ENCODE measurements at regions not wholly inside any gene's neighbourhood (a gene's known extent, or its start where the extent isn't known, plus 50 kb on each side); places are given as distances from the start of the nearest gene placed in this dataset.

- H3K4me1 ChIP-seq (replicated peaks; ENCODE audit: insufficient read depth): no peaks in the 10 kb centered on the region
- H3K9me2 ChIP-seq (ENCODE audit: insufficient read depth): no peaks in the 10 kb centered on the region
- no peak for DNase-seq
- peaks cover 83% of the 10 kb centered on the region for H3K27me3 ChIP-seq (ENCODE audit: insufficient read depth, low read depth)
- H2AFZ ChIP-seq: no peak overlapping the region
- POLR2A ChIA-PET (ENCODE audit: unreplicated experiment): no interaction called here
- no peak overlapping the region for H3K4me3 ChIP-seq
- no peaks in the 10 kb centered on the region for H3K36me3 ChIP-seq (ENCODE audit: low read depth)
- CTCF ChIA-PET: no interaction called here
- H3K79me2 ChIP-seq (ENCODE audit: low read depth): no peaks in the 10 kb centered on the region
- H4K20me1 ChIP-seq (ENCODE audit: insufficient read depth): no peaks in the 10 kb centered on the region
- no peak overlapping the region for H3K4me2 ChIP-seq
- BruUV-seq (replicated peaks): no TSS peak
- intact Hi-C loops (cut with micrococcal nuclease; ENCODE audit: unreplicated experiment): no loop called here
- no peak for TF ChIP-seq EZH2 (IDR thresholded peaks at IDR 0.05; ENCODE audit: low read depth)
- no peak for TF ChIP-seq CTCF (conservative IDR thresholded peaks at IDR 0.05)
- H3F3A ChIP-seq (ENCODE audit: insufficient read depth, low read depth): no peaks in the 10 kb centered on the region
- H3K9me3 ChIP-seq (ENCODE audit: insufficient read depth, low read depth): no peaks in the 10 kb centered on the region
- no peak overlapping the region for H3K27ac ChIP-seq
Measured at GRCh38 chr15:72998681-72999466, 53.4 kb upstream of the NEO1 start.

GRCh38 chr15:72998226-72998625, 54.0 kb upstream of the NEO1 start:
- ChIA-PET CTCF (no interaction called here), POLR2A (ENCODE audit: unreplicated experiment) (no interaction called here)
- H4K20me1 ChIP-seq (ENCODE audit: insufficient read depth): no peaks in the 10 kb centered on the region
- H3F3A ChIP-seq (ENCODE audit: insufficient read depth, low read depth): no peaks in the 10 kb centered on the region
- intact Hi-C loops (cut with micrococcal nuclease; ENCODE audit: unreplicated experiment): no loop called here
- H3K4me1 ChIP-seq (replicated peaks; ENCODE audit: insufficient read depth): no peaks in the 10 kb centered on the region
- TF ChIP-seq EZH2 (IDR thresholded peaks at IDR 0.05; ENCODE audit: low read depth): no peak
- no peak for TF ChIP-seq CTCF (conservative IDR thresholded peaks at IDR 0.05)
- H2AFZ ChIP-seq: no peak overlapping the region
- no peak overlapping the region for H3K27ac ChIP-seq
- H3K79me2 ChIP-seq (ENCODE audit: low read depth): no peaks in the 10 kb centered on the region
- H3K9me3 ChIP-seq (ENCODE audit: insufficient read depth, low read depth): no peaks in the 10 kb centered on the region
- no peaks in the 10 kb centered on the region for H3K36me3 ChIP-seq (ENCODE audit: low read depth)
- no TSS peak for BruUV-seq (replicated peaks)
- H3K27me3 ChIP-seq (ENCODE audit: insufficient read depth, low read depth): peaks cover 88% of the 10 kb centered on the region
- no peak for DNase-seq
- no peak overlapping the region for H3K4me3 ChIP-seq
- no peak overlapping the region for H3K4me2 ChIP-seq
- no peaks in the 10 kb centered on the region for H3K9me2 ChIP-seq (ENCODE audit: insufficient read depth)

- H3F3A ChIP-seq (ENCODE audit: insufficient read depth, low read depth): no peaks in the 10 kb centered on the region
- H3K9me3 ChIP-seq (ENCODE audit: insufficient read depth, low read depth): no peaks in the 10 kb centered on the region
- no TSS peak for BruUV-seq (replicated peaks)
- no peaks in the 10 kb centered on the region for H3K4me1 ChIP-seq (replicated peaks; ENCODE audit: insufficient read depth)
- H4K20me1 ChIP-seq (ENCODE audit: insufficient read depth): no peaks in the 10 kb centered on the region
- peaks cover 69% of the 10 kb centered on the region for H3K27me3 ChIP-seq (ENCODE audit: insufficient read depth, low read depth)
- ChIA-PET CTCF (interaction anchor here (0.6 kb wide), 1 partner anchor 19 kb away, joined by 3 read pairs; no protein-coding TSS in a partner anchor), POLR2A (ENCODE audit: unreplicated experiment) (no interaction called here)
- H3K36me3 ChIP-seq (ENCODE audit: low read depth): no peaks in the 10 kb centered on the region
- no peak overlapping the region for H3K4me3 ChIP-seq
- TF ChIP-seq CTCF (conservative IDR thresholded peaks at IDR 0.05): no peak
- no peak for TF ChIP-seq EZH2 (IDR thresholded peaks at IDR 0.05; ENCODE audit: low read depth)
- H2AFZ ChIP-seq: no peak overlapping the region
- H3K27ac ChIP-seq: no peak overlapping the region
- intact Hi-C loops (cut with micrococcal nuclease; ENCODE audit: unreplicated experiment): no loop called here
- H3K4me2 ChIP-seq: no peak overlapping the region
- no peak for DNase-seq
- no peaks in the 10 kb centered on the region for H3K9me2 ChIP-seq (ENCODE audit: insufficient read depth)
- H3K79me2 ChIP-seq (ENCODE audit: low read depth): no peaks in the 10 kb centered on the region
Measured at GRCh38 chr15:72995849-72996248, 56.4 kb upstream of the NEO1 start.
